ENCODE measurements at regions not wholly inside any gene's neighbourhood (a gene's known extent, or its start where the extent isn't known, plus 50 kb on each side); places are given as distances from the start of the nearest gene placed in this dataset.

DNA sequence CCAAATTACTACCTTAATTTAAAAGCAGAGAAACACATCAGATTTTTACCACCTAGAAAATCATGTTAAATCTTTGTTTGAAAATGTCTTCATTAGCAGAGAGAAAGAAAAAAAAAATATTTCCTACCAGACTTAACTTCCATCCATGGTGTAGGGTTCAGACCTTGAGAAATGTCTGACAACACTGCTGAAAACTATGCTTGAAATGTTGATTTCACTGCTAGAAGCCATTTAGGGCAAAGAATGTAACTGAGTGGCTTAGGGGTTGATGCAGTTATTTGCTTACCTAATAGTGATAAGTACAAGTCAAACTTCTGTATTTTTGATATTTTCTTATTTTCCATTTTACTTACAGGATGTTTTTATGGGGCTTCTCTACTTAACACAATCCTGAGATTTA lies 495.6 kb upstream of the NEGR1 start:
- H3K4me1 ChIP-seq, result no peaks in the 10 kb centered on the region
- TF ChIP-seq, protein P1, sequence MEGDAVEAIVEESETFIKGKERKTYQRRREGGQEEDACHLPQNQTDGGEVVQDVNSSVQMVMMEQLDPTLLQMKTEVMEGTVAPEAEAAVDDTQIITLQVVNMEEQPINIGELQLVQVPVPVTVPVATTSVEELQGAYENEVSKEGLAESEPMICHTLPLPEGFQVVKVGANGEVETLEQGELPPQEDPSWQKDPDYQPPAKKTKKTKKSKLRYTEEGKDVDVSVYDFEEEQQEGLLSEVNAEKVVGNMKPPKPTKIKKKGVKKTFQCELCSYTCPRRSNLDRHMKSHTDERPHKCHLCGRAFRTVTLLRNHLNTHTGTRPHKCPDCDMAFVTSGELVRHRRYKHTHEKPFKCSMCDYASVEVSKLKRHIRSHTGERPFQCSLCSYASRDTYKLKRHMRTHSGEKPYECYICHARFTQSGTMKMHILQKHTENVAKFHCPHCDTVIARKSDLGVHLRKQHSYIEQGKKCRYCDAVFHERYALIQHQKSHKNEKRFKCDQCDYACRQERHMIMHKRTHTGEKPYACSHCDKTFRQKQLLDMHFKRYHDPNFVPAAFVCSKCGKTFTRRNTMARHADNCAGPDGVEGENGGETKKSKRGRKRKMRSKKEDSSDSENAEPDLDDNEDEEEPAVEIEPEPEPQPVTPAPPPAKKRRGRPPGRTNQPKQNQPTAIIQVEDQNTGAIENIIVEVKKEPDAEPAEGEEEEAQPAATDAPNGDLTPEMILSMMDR (IDR thresholded peaks at IDR 0.05; ENCODE audit: low read depth, low read length), result no peak
- DNase-seq, result no peak
- H3K9me3 ChIP-seq, result no peaks in the 10 kb centered on the region
- no peaks in the 10 kb centered on the region for H3K27me3 ChIP-seq
- no peaks in the 10 kb centered on the region for H3K36me3 ChIP-seq
- H3K4me3 ChIP-seq (ENCODE audit: low read depth, low read length), result no peak overlapping the region

DNA sequence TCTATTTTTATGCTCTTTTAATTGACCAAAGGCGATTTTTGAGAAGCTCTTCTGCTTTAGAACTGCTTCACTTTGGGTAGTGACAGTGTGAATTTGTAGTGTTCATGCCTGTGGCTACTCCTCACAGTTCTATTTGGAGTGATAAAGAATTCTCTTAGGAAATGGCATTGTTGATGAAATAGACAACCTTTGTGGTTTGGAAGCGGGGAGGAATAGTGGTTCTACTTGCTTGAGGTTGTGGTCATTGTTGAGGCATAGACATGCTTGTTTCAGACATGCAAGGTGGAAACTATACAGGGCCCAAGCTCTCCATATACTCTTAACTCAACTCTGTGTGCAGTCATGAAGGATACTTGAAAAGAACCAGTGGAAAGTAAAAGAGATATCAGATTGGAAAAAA lies 481.1 kb upstream of the NEGR1 start:
- Histone ChIP-seq H3K27me3 (no peaks in the 10 kb centered on the region), H3K4me3 (ENCODE audit: low read depth, low read length) (no peak overlapping the region), H3K9me3 (no peaks in the 10 kb centered on the region), H3K36me3 (no peaks in the 10 kb centered on the region), H3K4me1 (no peaks in the 10 kb centered on the region)
- DNase-seq, result no peak
- TF ChIP-seq, protein P1 (IDR thresholded peaks at IDR 0.05; ENCODE audit: low read depth, low read length), result no peak

DNA sequence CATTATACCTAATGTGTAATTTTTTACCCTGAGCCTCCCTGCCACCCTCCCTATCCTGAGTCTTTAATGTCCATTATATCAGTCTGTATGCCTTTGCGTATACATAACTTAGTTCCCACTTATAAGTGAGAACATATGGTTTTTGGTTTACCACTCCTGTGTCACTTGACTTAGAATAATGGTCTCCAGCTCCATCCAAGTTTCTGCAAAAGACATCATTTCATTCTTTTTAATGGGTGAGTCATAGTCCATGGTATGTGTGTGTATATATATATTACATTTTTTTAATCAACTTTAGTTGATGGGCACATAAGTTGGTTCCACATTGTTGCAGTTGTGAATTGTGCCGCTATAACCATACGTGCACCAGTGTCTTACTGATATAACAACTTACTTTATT lies 477.1 kb upstream of the NEGR1 start:
- no peaks in the 10 kb centered on the region for H3K9me3 ChIP-seq
- no peaks in the 10 kb centered on the region for H3K4me1 ChIP-seq
- TF ChIP-seq, protein P1 (IDR thresholded peaks at IDR 0.05; ENCODE audit: low read depth, low read length), result no peak
- no peaks in the 10 kb centered on the region for H3K36me3 ChIP-seq
- no peak for DNase-seq
- no peak overlapping the region for H3K4me3 ChIP-seq (ENCODE audit: low read depth, low read length)
- H3K27me3 ChIP-seq, result no peaks in the 10 kb centered on the region

DNA sequence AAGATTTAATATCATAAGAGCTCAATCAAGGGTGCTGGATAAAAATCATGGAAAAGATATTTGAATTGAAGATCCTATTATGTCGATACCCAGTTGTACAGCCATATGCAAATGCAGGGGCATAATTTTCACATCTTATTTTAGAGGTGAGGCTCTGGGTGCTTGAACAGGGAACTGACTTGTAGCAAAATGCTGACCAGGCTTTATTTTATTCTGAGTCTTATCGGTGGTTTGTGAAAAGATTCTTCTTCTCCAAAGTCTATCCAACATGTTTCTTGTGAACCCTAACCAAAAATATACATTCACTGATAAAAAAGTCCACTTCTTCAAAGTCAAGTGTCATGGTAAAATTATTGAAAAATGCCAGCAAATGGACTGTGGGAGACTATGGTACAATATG lies 475.5 kb upstream of the NEGR1 start:
- DNase-seq, result no peak
- Histone ChIP-seq H3K4me1 (no peaks in the 10 kb centered on the region), H3K9me3 (no peaks in the 10 kb centered on the region), H3K36me3 (no peaks in the 10 kb centered on the region), H3K4me3 (ENCODE audit: low read depth, low read length) (no peak overlapping the region), H3K27me3 (no peaks in the 10 kb centered on the region)
- TF ChIP-seq, protein P1 (IDR thresholded peaks at IDR 0.05; ENCODE audit: low read depth, low read length), result no peak

DNA sequence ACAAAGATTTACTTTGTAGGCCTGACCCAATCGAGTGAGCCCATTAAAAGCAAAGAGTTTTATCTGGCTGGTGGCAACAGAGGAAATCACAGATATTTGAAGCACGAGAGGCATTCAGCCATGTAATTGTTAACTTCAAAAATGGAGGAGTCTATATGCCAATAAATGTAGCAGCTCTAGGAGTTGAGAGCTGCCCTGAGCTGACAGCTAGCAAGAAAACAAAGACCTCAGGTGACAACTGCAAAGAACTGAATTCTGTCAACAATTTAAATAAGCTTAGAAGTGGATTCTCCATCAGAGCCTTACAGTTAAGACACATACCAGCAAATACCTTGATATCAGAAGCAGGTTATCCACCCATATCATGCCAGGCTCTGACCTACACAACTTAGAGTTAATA lies 463.1 kb upstream of the NEGR1 start:
- TF ChIP-seq, protein P1 (IDR thresholded peaks at IDR 0.05; ENCODE audit: low read depth, low read length), result no peak
- no peak for DNase-seq
- Histone ChIP-seq H3K9me3 (no peaks in the 10 kb centered on the region), H3K4me1 (no peaks in the 10 kb centered on the region), H3K4me3 (ENCODE audit: low read depth, low read length) (no peak overlapping the region), H3K36me3 (no peaks in the 10 kb centered on the region), H3K27me3 (no peaks in the 10 kb centered on the region)

DNA sequence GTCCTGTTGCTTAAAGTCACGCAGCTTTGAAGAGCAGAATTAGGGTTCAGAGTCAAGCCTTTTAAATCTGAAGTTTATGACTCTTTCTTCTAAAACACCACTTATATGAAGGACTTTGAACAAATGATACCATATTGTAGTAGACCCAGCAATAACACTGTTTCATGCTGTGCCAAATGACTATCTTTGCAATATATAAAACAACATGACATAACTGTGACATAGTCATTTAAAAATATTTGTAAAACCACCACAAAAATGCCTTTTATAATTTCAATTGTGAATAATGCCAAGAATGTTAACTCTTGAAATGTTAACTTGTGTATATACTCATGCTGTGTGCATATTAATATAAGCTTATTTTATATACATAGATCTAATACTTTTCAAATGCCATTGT lies 452.1 kb upstream of the NEGR1 start:
- Histone ChIP-seq H3K27me3 (no peaks in the 10 kb centered on the region), H3K9me3 (no peaks in the 10 kb centered on the region), H3K4me3 (ENCODE audit: low read depth, low read length) (no peak overlapping the region), H3K4me1 (no peaks in the 10 kb centered on the region), H3K36me3 (no peaks in the 10 kb centered on the region)
- TF ChIP-seq, protein P1 (IDR thresholded peaks at IDR 0.05; ENCODE audit: low read depth, low read length), result no peak
- no peak for DNase-seq
